ENCODE measurements at regions not wholly inside any gene's neighbourhood (a gene's known extent, or its start where the extent isn't known, plus 50 kb on each side); places are given as distances from the start of the nearest gene placed in this dataset.

GRCh38 chr12:59886131-59886733, 290.4 kb downstream of the SLC16A7 start:
- H3K4me3 ChIP-seq (ENCODE audit: low read depth, low read length), result no peak overlapping the region
- TF ChIP-seq CTCF (IDR thresholded peaks at IDR 0.05; ENCODE audit: borderline replicate concordance, insufficient read depth, low read depth, low read length), result no peak

DNA sequence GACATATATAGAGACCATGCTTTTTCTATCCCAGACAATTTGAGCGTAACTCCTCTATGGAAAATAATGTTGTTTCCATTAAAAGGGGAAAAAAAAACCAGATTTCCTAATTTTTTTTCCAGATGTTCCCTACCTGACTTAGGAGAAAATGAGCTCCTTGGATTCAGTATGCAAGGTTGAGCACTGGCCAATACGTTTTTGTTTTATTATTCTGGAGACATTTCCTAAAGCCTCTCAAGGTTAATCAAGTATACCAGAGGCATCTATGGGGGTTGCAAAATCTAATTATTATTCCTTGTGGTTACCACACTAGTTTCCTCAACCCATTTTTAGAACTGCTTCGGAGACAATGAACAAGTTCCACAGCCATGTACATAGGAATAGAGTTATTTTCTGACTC, 291.3 kb downstream of the SLC16A7 start:
- TF ChIP-seq CTCF (IDR thresholded peaks at IDR 0.05; ENCODE audit: borderline replicate concordance, insufficient read depth, low read depth, low read length), result no peak
- H3K4me3 ChIP-seq (ENCODE audit: low read depth, low read length), result no peak overlapping the region

- TF ChIP-seq CTCF (IDR thresholded peaks at IDR 0.05; ENCODE audit: borderline replicate concordance, insufficient read depth, low read depth, low read length), result no peak
- no peak overlapping the region for H3K4me3 ChIP-seq (ENCODE audit: low read depth, low read length)
Observed at GRCh38 chr12:59890896-59891579, 295.2 kb downstream of the SLC16A7 start.

DNA sequence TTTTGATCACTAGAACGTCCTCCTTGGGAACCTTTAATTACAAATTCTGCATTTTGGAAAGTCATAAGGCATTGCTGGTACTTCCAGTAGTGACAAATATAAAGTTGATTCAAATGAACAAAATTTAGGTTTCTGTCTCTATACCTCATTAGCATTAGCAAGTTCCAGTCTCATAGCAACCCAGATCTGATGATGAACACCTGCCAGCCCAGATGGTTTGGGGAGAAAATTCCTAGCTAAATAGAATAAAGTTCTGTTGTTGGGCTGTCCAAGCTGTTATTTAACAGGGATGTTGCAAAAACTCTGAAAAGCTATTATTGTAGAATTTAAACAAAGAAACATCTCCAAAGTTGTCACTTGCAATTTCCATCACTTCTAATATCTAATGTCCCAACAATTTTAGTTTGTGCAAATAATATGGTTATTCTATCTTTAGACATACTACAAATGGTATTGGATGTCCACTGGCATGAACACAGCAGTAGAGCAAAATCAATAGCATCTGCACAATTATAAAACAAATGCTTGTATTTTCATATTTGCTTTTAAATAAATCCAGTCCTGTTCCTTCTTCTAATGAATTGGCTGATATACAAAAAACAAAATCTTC, 299.4 kb downstream of the SLC16A7 start:
- TF ChIP-seq CTCF (IDR thresholded peaks at IDR 0.05; ENCODE audit: borderline replicate concordance, insufficient read depth, low read depth, low read length), result no peak
- no peak overlapping the region for H3K4me3 ChIP-seq (ENCODE audit: low read depth, low read length)

- H3K4me3 ChIP-seq (ENCODE audit: low read depth, low read length), result no peak overlapping the region
- TF ChIP-seq CTCF (IDR thresholded peaks at IDR 0.05; ENCODE audit: borderline replicate concordance, insufficient read depth, low read depth, low read length), result no peak
Observed at GRCh38 chr12:59904874-59905521, 309.2 kb downstream of the SLC16A7 start.

- TF ChIP-seq CTCF (IDR thresholded peaks at IDR 0.05; ENCODE audit: borderline replicate concordance, insufficient read depth, low read depth, low read length), result no peak
- H3K4me3 ChIP-seq (ENCODE audit: low read depth, low read length), result no peak overlapping the region
Observed at GRCh38 chr12:59911516-59911915, 315.7 kb downstream of the SLC16A7 start.

Data from GM12875 (cell line).